ENCODE measurements at regions not wholly inside any gene's neighbourhood (a gene's known extent, or its start where the extent isn't known, plus 50 kb on each side); places are given as distances from the start of the nearest gene placed in this dataset.

DNA sequence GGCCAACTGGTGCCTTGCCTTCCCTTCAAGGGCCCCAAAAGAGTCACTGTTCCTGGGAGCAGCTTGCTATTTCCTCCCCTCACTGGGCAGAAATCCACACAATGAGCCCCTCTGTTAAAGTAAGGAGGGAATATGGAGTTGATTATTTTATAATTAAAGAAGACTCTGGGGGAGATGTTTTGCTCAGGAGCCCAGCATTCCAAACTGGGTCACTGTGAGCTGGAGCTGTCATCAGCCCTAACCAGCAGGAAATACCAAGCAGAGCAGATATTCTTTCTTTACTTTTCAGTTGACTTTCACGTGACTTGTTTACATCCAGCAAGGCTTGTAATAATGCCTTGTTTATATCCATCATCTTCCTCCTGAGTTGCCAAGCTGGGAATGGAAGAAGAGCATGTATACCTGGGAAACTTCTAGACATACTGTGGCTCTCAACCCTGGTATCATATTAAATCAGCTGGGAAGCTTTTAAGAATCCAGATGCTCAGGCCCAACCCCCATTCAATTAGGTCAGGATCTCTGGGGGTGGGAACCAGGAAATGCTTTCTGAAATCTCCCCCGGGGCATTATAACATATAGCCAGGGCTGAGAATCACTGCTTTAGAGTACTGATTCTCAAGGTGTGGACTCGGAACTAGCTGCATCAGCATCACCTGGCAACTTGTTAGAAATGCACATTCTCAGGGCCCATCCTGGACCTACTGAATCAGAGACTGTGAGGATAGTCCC is 175.6 kb upstream of the MYLIP start:
- Histone ChIP-seq H3K9ac (ENCODE audit: low read length) (no peak overlapping the region), H3K4me1 (ENCODE audit: control insufficient read depth in 1 of 2, insufficient read depth in 2 of 2, low read length in 2 of 2) (no peaks in the 10 kb centered on the region; a peak in 1 of 4 replicates), H3K27ac (ENCODE audit: low read depth, low read length) (no peak overlapping the region), H3K27me3 (ENCODE audit: insufficient read depth, low read length) (no peaks in the 10 kb centered on the region), H4K20me1 (ENCODE audit: insufficient read depth) (no peaks in the 10 kb centered on the region), H3K9me2 (ENCODE audit: insufficient read depth) (no peaks in the 10 kb centered on the region), H3K9me3 (ENCODE audit: control insufficient read depth in 1 of 2, insufficient read depth in 1 of 2, low read depth in 1 of 2, low read length in 2 of 2) (no peaks in the 10 kb centered on the region), H2AFZ (ENCODE audit: low read depth, low read length, poor library complexity, severe bottlenecking) (no peak overlapping the region), H3K36me3 (ENCODE audit: control insufficient read depth in 1 of 2, insufficient read depth in 2 of 2, low read length in 2 of 2) (no peaks in the 10 kb centered on the region), H3K4me2 (ENCODE audit: low read length) (no peak overlapping the region), H3K4me3 (replicated peaks in 1 of 2; ENCODE audit: low read depth in 1 of 2, low read length in 2 of 2) (no peak overlapping the region), H3K79me2 (ENCODE audit: insufficient read depth, low read length) (no peaks in the 10 kb centered on the region)
- no peak for ATAC-seq
- CTCF ChIA-PET = no interaction called here
- POLR2A ChIA-PET = no interaction called here
- no peak for DNase-seq (ENCODE audit: low read depth, low spot score)
- RAD21 ChIA-PET (ENCODE audit: low non-redundant PET in 1 of 2, low total read pairs in 2 of 2, uncharacterized antibody in 2 of 2, unreplicated experiment in 2 of 2) = no interaction called here
- no peak for TF ChIP-seq POLR2AphosphoS5 (IDR thresholded peaks at IDR 0.05; ENCODE audit: low read depth, low read length)
- no peak for TF ChIP-seq CEBPB (IDR thresholded peaks at IDR 0.05; ENCODE audit: low read depth)
- TF ChIP-seq TCF7L2 (IDR thresholded peaks at IDR 0.05; ENCODE audit: borderline replicate concordance, extremely low read depth, insufficient read depth, insufficient read length) = no peak
- no peak for TF ChIP-seq ZNF274 (IDR thresholded peaks at IDR 0.05; ENCODE audit: low read depth, low read length)
- TF ChIP-seq, protein P1, sequence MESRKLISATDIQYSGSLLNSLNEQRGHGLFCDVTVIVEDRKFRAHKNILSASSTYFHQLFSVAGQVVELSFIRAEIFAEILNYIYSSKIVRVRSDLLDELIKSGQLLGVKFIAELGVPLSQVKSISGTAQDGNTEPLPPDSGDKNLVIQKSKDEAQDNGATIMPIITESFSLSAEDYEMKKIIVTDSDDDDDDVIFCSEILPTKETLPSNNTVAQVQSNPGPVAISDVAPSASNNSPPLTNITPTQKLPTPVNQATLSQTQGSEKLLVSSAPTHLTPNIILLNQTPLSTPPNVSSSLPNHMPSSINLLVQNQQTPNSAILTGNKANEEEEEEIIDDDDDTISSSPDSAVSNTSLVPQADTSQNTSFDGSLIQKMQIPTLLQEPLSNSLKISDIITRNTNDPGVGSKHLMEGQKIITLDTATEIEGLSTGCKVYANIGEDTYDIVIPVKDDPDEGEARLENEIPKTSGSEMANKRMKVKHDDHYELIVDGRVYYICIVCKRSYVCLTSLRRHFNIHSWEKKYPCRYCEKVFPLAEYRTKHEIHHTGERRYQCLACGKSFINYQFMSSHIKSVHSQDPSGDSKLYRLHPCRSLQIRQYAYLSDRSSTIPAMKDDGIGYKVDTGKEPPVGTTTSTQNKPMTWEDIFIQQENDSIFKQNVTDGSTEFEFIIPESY (IDR thresholded peaks at IDR 0.05; ENCODE audit: extremely low read depth, insufficient replicate concordance, low read length) = no peak
- no TSS peak for BruUV-seq (replicated peaks)
- intact Hi-C loops (cut with micrococcal nuclease) = no loop called here
